ENCODE measurements at regions not wholly inside any gene's neighbourhood (a gene's known extent, or its start where the extent isn't known, plus 50 kb on each side); places are given as distances from the start of the nearest gene placed in this dataset.

DNA sequence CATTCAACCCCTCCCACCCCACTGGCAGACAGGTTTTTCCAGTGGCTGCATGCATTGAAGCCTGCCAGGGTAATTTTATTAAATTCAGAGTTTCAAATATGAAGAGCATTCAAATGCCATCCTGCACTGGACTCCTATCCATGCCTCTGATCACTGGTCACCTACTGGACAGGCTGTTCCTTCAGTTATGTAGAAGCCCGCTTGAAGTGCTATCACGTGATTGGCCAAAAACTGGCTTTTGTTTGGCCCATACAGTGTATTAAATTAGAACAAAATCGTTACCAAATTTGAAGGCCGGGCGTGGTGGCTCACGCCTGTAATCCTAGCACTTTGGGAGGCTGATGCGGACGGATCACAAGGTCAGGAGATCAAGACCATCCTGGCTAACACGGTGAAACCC, 464.1 kb downstream of the TSN start:
- H3K4me3 ChIP-seq (replicated peaks in 1 of 3; ENCODE audit: low read depth in 2 of 3, low read length in 3 of 3): no peak overlapping the region
- Mint-ChIP-seq H3K4me3 (no peak overlapping the region), H3K36me3 (no peaks in the 10 kb centered on the region), H3K27me3 (ENCODE audit: low read depth in 3 of 3) (peaks cover 0 to 2% (median 1%) of the 10 kb centered on the region in 3 donors), H3K4me1 (no peaks in the 10 kb centered on the region), H3K27ac (no peak overlapping the region), H3K9me3 (peaks cover 0 to 6% (median 0%) of the 10 kb centered on the region in 7 donors)
- H3K9ac ChIP-seq (ENCODE audit: insufficient read depth, low read length, poor library complexity, severe bottlenecking): no peak overlapping the region
- no peaks in the 10 kb centered on the region for H3K36me3 ChIP-seq (replicated peaks in 1 of 2; ENCODE audit: control insufficient read depth in 1 of 2, insufficient read depth in 2 of 2, low read length in 2 of 2)
- no peak overlapping the region for H3K27ac ChIP-seq (ENCODE audit: low read depth in 1 of 2, low read length in 2 of 2)
- intact Hi-C loops (cut with micrococcal nuclease): no loop called here
- H3K79me2 ChIP-seq (ENCODE audit: insufficient read depth, low read length): no peaks in the 10 kb centered on the region
- no peaks in the 10 kb centered on the region for H3K9me3 ChIP-seq (replicated peaks in 1 of 2; ENCODE audit: control insufficient read depth in 1 of 2, insufficient read depth in 1 of 2, low read length in 2 of 2)
- no peak for DNase-seq
- H2AFZ ChIP-seq (ENCODE audit: insufficient read depth, low read depth, low read length, poor library complexity, severe bottlenecking): no peak overlapping the region
- no peaks in the 10 kb centered on the region for H3K4me1 ChIP-seq (ENCODE audit: control insufficient read depth in 1 of 2, insufficient read depth in 2 of 2, low read length in 2 of 2)
- no peaks in the 10 kb centered on the region for H4K20me1 ChIP-seq (ENCODE audit: insufficient read depth, low read length)
- TF ChIP-seq CTCF (IDR thresholded peaks at IDR 0.05): no peak
- 96% methylated on average over 8 of the region's 9 CpGs for WGBS (ENCODE audit: insufficient coverage)
- H3K27me3 ChIP-seq (ENCODE audit: control insufficient read depth in 2 of 2, insufficient read depth in 2 of 2, low read length in 2 of 2): no peaks in the 10 kb centered on the region
- no peak overlapping the region for H3K4me2 ChIP-seq (replicated peaks; ENCODE audit: extremely low read depth, low read length, poor library complexity, severe bottlenecking)

GRCh38 chr2:122221665-122222064, 466.2 kb downstream of the TSN start:
- Histone ChIP-seq H3K9me3 (replicated peaks in 1 of 2; ENCODE audit: control insufficient read depth in 1 of 2, insufficient read depth in 1 of 2, low read length in 2 of 2) (no peaks in the 10 kb centered on the region), H3K27me3 (ENCODE audit: control insufficient read depth in 2 of 2, insufficient read depth in 2 of 2, low read length in 2 of 2) (no peaks in the 10 kb centered on the region), H3K4me3 (replicated peaks in 1 of 3; ENCODE audit: low read depth in 2 of 3, low read length in 3 of 3) (no peak overlapping the region), H3K4me2 (replicated peaks; ENCODE audit: extremely low read depth, low read length, poor library complexity, severe bottlenecking) (no peak overlapping the region), H3K9ac (ENCODE audit: insufficient read depth, low read length, poor library complexity, severe bottlenecking) (no peak overlapping the region), H3K27ac (ENCODE audit: low read depth in 1 of 2, low read length in 2 of 2) (no peak overlapping the region), H3K36me3 (replicated peaks in 1 of 2; ENCODE audit: control insufficient read depth in 1 of 2, insufficient read depth in 2 of 2, low read length in 2 of 2) (no peaks in the 10 kb centered on the region), H3K79me2 (ENCODE audit: insufficient read depth, low read length) (no peaks in the 10 kb centered on the region), H3K4me1 (ENCODE audit: control insufficient read depth in 1 of 2, insufficient read depth in 2 of 2, low read length in 2 of 2) (no peaks in the 10 kb centered on the region), H2AFZ (ENCODE audit: insufficient read depth, low read depth, low read length, poor library complexity, severe bottlenecking) (no peak overlapping the region), H4K20me1 (ENCODE audit: insufficient read depth, low read length) (no peaks in the 10 kb centered on the region)
- TF ChIP-seq CTCF (IDR thresholded peaks at IDR 0.05): no peak
- Mint-ChIP-seq H3K4me3 (no peak overlapping the region), H3K4me1 (no peaks in the 10 kb centered on the region), H3K36me3 (no peaks in the 10 kb centered on the region), H3K27ac (no peak overlapping the region), H3K9me3 (peaks cover 0 to 6% (median 0%) of the 10 kb centered on the region in 7 donors), H3K27me3 (ENCODE audit: low read depth in 3 of 3) (peaks cover 0 to 2% (median 1%) of the 10 kb centered on the region in 3 donors)
- intact Hi-C loops (cut with micrococcal nuclease): no loop called here
- WGBS (ENCODE audit: insufficient coverage): 92% methylated on average over 2 of the region's 3 CpGs
- DNase-seq: no peak
